Keratinocyte (primary cell): ENCODE measurements at regions not wholly inside any gene's neighbourhood (a gene's known extent, or its start where the extent isn't known, plus 50 kb on each side); places are given as distances from the start of the nearest gene placed in this dataset.

ENCODE experiments used
- DNase-seq: peaks from one replicate; pipeline ENCODE4 v3.0.0-alpha.2; 2011; ENCODE audit warnings: low read depth, missing footprints, low spot score
- FAIRE-seq: peaks from 2 replicates; lab custom pipeline; 2011; peaks lifted over from hg19 to GRCh38; lab: Jason Lieb, UNC
- H2AFZ ChIP-seq: 2 replicates; pipeline ENCODE4 v1.6.0; 2012; ENCODE audit warnings: low read length, control low read depth, inconsistent platforms; ENCODE audit not compliant: control insufficient read depth
- H3K27ac ChIP-seq: 2 replicates; pipeline ENCODE4 v1.5.1; 2011; ENCODE audit warnings: low read length; ENCODE audit not compliant: control insufficient read depth, insufficient read depth
- H3K27me3 ChIP-seq: 3 replicates; pipeline ENCODE4 v1.6.0; 2011; ENCODE audit warnings: low read length; ENCODE audit not compliant: control insufficient read depth, insufficient read depth; ENCODE audit errors: extremely low read depth
- H3K36me3 ChIP-seq, 2 experiments: 2 replicates in 1 of 2; 3 replicates in 1 of 2; pipeline ENCODE4 v1.5.1; 2011; ENCODE audit warnings: low read length in 2 of 2, mild to moderate bottlenecking in 1 of 2; ENCODE audit not compliant: control insufficient read depth in 2 of 2, insufficient read depth in 2 of 2; ENCODE audit errors: extremely low read depth in 1 of 2
- H3K4me1 ChIP-seq: 3 replicates; pipeline ENCODE4 v1.5.1; 2011; ENCODE audit warnings: low read length; ENCODE audit not compliant: control insufficient read depth, insufficient read depth; ENCODE audit errors: extremely low read depth
- H3K4me2 ChIP-seq: 3 replicates; pipeline ENCODE4 v1.6.0; 2011; ENCODE audit warnings: low read depth, low read length; ENCODE audit not compliant: control insufficient read depth, insufficient read depth; ENCODE audit errors: extremely low read depth
- H3K4me3 ChIP-seq, 3 experiments: fragments of 200-600 bp in 1 of 3; sonication (generic) in 1 of 3; 2 replicates in 2 of 3; 3 replicates in 1 of 3; pipeline ENCODE4 v1.5.1; 2011 to 2016; ENCODE audit warnings: low read length in 3 of 3, mild to moderate bottlenecking in 3 of 3, control low read depth in 2 of 3, inconsistent platforms in 1 of 3, low read depth in 1 of 3, mixed read lengths in 1 of 3, mixed run types in 1 of 3, moderate library complexity in 1 of 3; ENCODE audit not compliant: control insufficient read depth in 2 of 3, insufficient read depth in 2 of 3; ENCODE audit errors: extremely low read depth in 1 of 3
- H3K79me2 ChIP-seq: 2 replicates; pipeline ENCODE4 v1.6.0; 2012; ENCODE audit warnings: low read length; ENCODE audit not compliant: control insufficient read depth, insufficient read depth
- H3K9ac ChIP-seq: 3 replicates; pipeline ENCODE4 v1.6.0; 2011; ENCODE audit warnings: low read length; ENCODE audit not compliant: control insufficient read depth, insufficient read depth; ENCODE audit errors: extremely low read depth
- H3K9me1 ChIP-seq: 3 replicates; pipeline ENCODE4 v1.6.0; 2011; ENCODE audit warnings: low read length; ENCODE audit not compliant: control insufficient read depth, insufficient read depth; ENCODE audit errors: extremely low read depth
- H3K9me3 ChIP-seq: 2 replicates; pipeline ENCODE4 v1.5.1; 2012; ENCODE audit warnings: low read depth, low read length; ENCODE audit not compliant: control insufficient read depth
- H4K20me1 ChIP-seq: 3 replicates; pipeline ENCODE4 v1.6.0; 2011; ENCODE audit warnings: low read length; ENCODE audit not compliant: control insufficient read depth, insufficient read depth; ENCODE audit errors: extremely low read depth
- EZH2 ChIP-seq: IDR thresholded peaks from one replicate; pipeline ENCODE4 v1.6.1; 2012; ENCODE audit warnings: inconsistent platforms, mild to moderate bottlenecking, low read length, moderate library complexity
- dilution Hi-C: fragments of 300-500 bp; cut with MboI; formaldehyde crosslinking; loops from one replicate; pipeline ENCODE4 v1.7.0; 2020; ENCODE audit warnings: low sequenced_read_pairs; ENCODE audit not compliant: extremely low pct_ligation_motif_present
- TF ChIP-seq, protein P1 (sequence below), 3 experiments: IDR thresholded peaks in 1 of 3; conservative IDR thresholded peaks in 1 of 3; optimal IDR thresholded peaks in 1 of 3; 2 replicates in 2 of 3; 3 replicates in 1 of 3; pipeline versions ENCODE3 to v1.5.1; 2011; ENCODE audit warnings: low read length in 3 of 3, mild to moderate bottlenecking in 3 of 3, moderate library complexity in 2 of 3, control low read depth in 1 of 3, inconsistent platforms in 1 of 3; ENCODE audit not compliant: insufficient read depth in 2 of 3; ENCODE audit errors: extremely low read depth in 1 of 3

DNA sequence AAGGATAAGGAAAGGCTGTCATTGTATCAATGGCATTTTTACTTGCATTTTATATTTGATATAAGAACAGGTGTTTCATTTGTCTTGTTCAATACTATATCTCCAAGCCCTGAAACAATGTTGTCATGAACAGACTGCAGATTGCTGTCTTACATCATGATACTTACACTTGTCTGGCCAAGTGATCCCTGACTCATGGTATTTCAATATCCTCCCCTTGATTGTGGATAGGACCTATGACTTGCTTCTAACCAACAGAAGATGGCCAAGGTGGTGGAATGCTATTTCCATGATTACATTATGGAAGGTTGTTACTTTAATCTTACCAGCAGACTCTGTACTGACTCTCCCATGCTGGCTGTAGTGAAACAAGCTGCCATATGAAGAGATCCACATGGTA, 471.1 kb downstream of the CCDC85A start:
- Histone ChIP-seq H3K4me2 (no peak overlapping the region), H3K79me2 (no peaks in the 10 kb centered on the region), H3K4me3 (no peak overlapping the region), H3K9me3 (no peaks in the 10 kb centered on the region), H3K36me3 (no peaks in the 10 kb centered on the region), H3K9ac (no peak overlapping the region), H3K9me1 (no peaks in the 10 kb centered on the region), H3K27ac (no peak overlapping the region), H3K27me3 (no peaks in the 10 kb centered on the region), H2AFZ (no peak overlapping the region), H3K4me1 (no peaks in the 10 kb centered on the region), H4K20me1 (no peaks in the 10 kb centered on the region)
- TF ChIP-seq EZH2: no peak
- TF ChIP-seq, protein P1, sequence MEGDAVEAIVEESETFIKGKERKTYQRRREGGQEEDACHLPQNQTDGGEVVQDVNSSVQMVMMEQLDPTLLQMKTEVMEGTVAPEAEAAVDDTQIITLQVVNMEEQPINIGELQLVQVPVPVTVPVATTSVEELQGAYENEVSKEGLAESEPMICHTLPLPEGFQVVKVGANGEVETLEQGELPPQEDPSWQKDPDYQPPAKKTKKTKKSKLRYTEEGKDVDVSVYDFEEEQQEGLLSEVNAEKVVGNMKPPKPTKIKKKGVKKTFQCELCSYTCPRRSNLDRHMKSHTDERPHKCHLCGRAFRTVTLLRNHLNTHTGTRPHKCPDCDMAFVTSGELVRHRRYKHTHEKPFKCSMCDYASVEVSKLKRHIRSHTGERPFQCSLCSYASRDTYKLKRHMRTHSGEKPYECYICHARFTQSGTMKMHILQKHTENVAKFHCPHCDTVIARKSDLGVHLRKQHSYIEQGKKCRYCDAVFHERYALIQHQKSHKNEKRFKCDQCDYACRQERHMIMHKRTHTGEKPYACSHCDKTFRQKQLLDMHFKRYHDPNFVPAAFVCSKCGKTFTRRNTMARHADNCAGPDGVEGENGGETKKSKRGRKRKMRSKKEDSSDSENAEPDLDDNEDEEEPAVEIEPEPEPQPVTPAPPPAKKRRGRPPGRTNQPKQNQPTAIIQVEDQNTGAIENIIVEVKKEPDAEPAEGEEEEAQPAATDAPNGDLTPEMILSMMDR (optimal IDR thresholded peaks at IDR 0.05 in 1 of 3, IDR thresholded peaks at IDR 0.05 in 1 of 3, conservative IDR thresholded peaks at IDR 0.05 in 1 of 3; ENCODE audit: extremely low read depth in 1 of 3, insufficient read depth in 2 of 3, low read length in 3 of 3): no peak
- DNase-seq (no peak), FAIRE-seq (peak; percentile 13)
- dilution Hi-C loops: no loop called here

DNA sequence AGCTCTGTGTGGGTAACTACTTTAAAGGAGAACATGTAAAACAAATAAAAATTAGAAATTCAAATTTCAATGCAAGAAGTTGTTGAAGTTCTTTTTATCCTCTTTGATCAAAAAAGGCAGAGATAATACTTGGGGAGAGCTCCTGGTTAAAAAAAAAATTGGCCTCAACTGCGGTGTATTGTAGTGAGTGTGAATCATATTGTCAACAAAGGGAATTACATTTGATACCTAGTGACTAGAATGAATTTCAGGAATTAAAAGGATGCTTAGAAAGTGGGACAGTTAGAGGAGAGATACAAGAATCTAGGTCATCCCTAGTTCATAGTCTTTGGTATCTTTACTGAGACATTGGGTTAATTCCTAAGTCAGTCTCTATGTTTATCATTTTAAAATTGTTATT, 473.0 kb downstream of the CCDC85A start:
- TF ChIP-seq, protein P1 (optimal IDR thresholded peaks at IDR 0.05 in 1 of 3, IDR thresholded peaks at IDR 0.05 in 1 of 3, conservative IDR thresholded peaks at IDR 0.05 in 1 of 3; ENCODE audit: extremely low read depth in 1 of 3, insufficient read depth in 2 of 3, low read length in 3 of 3): no peak
- TF ChIP-seq EZH2: no peak
- H3K36me3 ChIP-seq: no peaks in the 10 kb centered on the region
- no peaks in the 10 kb centered on the region for H3K9me1 ChIP-seq
- dilution Hi-C loops: no loop called here
- no peak overlapping the region for H3K4me2 ChIP-seq
- H3K79me2 ChIP-seq: no peaks in the 10 kb centered on the region
- H4K20me1 ChIP-seq: no peaks in the 10 kb centered on the region
- no peak overlapping the region for H3K4me3 ChIP-seq
- H3K27me3 ChIP-seq: no peaks in the 10 kb centered on the region
- no peak overlapping the region for H2AFZ ChIP-seq
- H3K4me1 ChIP-seq: no peaks in the 10 kb centered on the region
- DNase-seq (no peak), FAIRE-seq (no peak)
- no peak overlapping the region for H3K27ac ChIP-seq
- H3K9me3 ChIP-seq: no peaks in the 10 kb centered on the region
- no peak overlapping the region for H3K9ac ChIP-seq
